ENCODE measurements at regions not wholly inside any gene's neighbourhood (a gene's known extent, or its start where the extent isn't known, plus 50 kb on each side); places are given as distances from the start of the nearest gene placed in this dataset.

DNA sequence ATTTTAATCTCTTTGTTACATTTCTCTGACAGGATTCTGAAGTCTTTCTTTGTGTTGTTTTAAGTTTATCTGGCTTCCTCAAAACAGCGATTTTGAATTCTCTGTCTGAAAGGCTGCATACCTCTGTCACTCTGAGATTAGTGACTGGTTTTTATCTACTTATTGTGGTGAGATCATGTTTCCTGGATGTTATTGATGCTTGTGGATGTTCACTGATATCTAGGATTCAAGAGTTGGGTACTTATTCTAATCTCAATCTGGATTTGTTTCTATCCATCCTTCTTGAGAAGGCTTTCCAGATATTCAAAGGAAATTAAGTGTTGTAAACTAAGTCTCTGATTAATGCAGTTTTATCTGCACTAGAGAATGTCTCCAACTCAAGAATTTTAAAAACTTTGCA, 1076.1 kb upstream of the ADGRB3 start:
- no peaks in the 10 kb centered on the region for H3K4me1 Mint-ChIP-seq (ENCODE audit: low read depth, unreplicated experiment)
- intact Hi-C loops (cut with micrococcal nuclease; ENCODE audit: unreplicated experiment): no loop called here
- CTCF ChIA-PET: no interaction called here
- H3K27me3 Mint-ChIP-seq (ENCODE audit: unreplicated experiment): no peaks in the 10 kb centered on the region
- peaks cover 14% of the 10 kb centered on the region for H3K9me3 Mint-ChIP-seq (ENCODE audit: low read depth, unreplicated experiment)
- no peaks in the 10 kb centered on the region for H3K36me3 Mint-ChIP-seq (ENCODE audit: insufficient read depth, unreplicated experiment)
- TF ChIP-seq, protein P1, sequence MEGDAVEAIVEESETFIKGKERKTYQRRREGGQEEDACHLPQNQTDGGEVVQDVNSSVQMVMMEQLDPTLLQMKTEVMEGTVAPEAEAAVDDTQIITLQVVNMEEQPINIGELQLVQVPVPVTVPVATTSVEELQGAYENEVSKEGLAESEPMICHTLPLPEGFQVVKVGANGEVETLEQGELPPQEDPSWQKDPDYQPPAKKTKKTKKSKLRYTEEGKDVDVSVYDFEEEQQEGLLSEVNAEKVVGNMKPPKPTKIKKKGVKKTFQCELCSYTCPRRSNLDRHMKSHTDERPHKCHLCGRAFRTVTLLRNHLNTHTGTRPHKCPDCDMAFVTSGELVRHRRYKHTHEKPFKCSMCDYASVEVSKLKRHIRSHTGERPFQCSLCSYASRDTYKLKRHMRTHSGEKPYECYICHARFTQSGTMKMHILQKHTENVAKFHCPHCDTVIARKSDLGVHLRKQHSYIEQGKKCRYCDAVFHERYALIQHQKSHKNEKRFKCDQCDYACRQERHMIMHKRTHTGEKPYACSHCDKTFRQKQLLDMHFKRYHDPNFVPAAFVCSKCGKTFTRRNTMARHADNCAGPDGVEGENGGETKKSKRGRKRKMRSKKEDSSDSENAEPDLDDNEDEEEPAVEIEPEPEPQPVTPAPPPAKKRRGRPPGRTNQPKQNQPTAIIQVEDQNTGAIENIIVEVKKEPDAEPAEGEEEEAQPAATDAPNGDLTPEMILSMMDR (IDR thresholded peaks at IDR 0.05; ENCODE audit: unreplicated experiment): no peak
- H3K4me3 Mint-ChIP-seq (ENCODE audit: low read depth, unreplicated experiment): no peak overlapping the region
- no peak for DNase-seq
- BruUV-seq (replicated peaks): no TSS peak
- H3K27ac Mint-ChIP-seq (ENCODE audit: unreplicated experiment): no peak overlapping the region

DNA sequence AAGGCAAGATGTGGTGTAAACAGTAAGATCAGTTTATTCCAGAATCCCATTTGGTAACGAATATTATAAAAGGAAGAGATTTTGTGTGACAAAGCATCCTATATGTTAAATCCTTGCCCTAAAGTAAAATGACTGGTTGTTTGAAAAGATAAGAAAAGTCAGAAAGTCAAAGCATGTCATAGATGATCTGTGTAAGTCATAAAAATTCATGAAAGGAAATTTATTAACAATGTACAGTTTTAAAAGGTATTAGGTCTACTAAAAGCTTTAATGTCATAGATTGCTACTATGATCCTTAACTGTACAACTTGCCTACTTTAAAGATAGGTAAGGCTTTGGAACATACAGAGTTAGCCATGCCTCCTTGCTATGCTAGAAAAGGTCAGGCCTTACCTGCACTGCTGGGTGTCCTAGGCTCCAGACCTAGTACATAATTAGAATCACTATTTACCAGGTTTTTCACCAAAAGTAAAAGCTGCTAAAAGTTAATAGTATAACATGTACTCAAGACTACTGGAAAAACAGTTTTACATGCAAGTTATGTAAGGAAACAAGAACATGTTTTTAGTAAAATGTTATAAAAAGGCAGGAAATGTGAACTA, 1090.1 kb upstream of the ADGRB3 start:
- intact Hi-C loops (cut with micrococcal nuclease; ENCODE audit: unreplicated experiment): no loop called here

DNA sequence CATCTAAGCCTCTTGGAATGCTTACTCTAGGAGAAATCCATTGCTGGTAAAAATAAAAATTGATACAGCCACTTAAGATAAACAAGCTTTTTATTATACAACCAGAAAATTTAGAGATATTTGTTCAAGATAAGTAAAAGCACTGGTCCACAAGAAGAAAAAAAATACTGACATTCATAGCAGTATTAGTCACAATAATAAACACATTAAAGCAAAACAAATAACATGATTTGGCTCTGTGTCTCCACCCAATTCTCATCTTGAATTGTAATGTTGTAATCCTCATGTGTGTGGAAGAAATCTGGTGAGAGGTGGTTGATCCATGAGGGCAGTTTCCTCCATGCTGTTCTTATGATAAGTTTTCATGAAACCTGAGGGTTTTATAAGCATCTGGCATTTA, 1093.5 kb upstream of the ADGRB3 start:
- no peaks in the 10 kb centered on the region for H3K27me3 Mint-ChIP-seq (ENCODE audit: unreplicated experiment)
- H3K4me1 Mint-ChIP-seq (ENCODE audit: low read depth, unreplicated experiment): no peaks in the 10 kb centered on the region
- no TSS peak for BruUV-seq (replicated peaks)
- no peak overlapping the region for H3K27ac Mint-ChIP-seq (ENCODE audit: unreplicated experiment)
- TF ChIP-seq, protein P1 (IDR thresholded peaks at IDR 0.05; ENCODE audit: unreplicated experiment): no peak
- CTCF ChIA-PET: no interaction called here
- no peak overlapping the region for H3K4me3 Mint-ChIP-seq (ENCODE audit: low read depth, unreplicated experiment)
- no peak for DNase-seq
- intact Hi-C loops (cut with micrococcal nuclease; ENCODE audit: unreplicated experiment): no loop called here
- H3K36me3 Mint-ChIP-seq (ENCODE audit: insufficient read depth, unreplicated experiment): no peaks in the 10 kb centered on the region
- peaks cover 13% of the 10 kb centered on the region for H3K9me3 Mint-ChIP-seq (ENCODE audit: low read depth, unreplicated experiment)

More for the DNA sequence above, 1090.1 kb upstream of the ADGRB3 start:
- TF ChIP-seq, protein P1 (IDR thresholded peaks at IDR 0.05; ENCODE audit: unreplicated experiment): no peak
- no peaks in the 10 kb centered on the region for H3K4me1 Mint-ChIP-seq (ENCODE audit: low read depth, unreplicated experiment)
- H3K36me3 Mint-ChIP-seq (ENCODE audit: insufficient read depth, unreplicated experiment): no peaks in the 10 kb centered on the region
- no TSS peak for BruUV-seq (replicated peaks)
- no peak for DNase-seq
- H3K9me3 Mint-ChIP-seq (ENCODE audit: low read depth, unreplicated experiment): peaks cover 17% of the 10 kb centered on the region
- CTCF ChIA-PET: no interaction called here
- H3K27me3 Mint-ChIP-seq (ENCODE audit: unreplicated experiment): no peaks in the 10 kb centered on the region
- H3K27ac Mint-ChIP-seq (ENCODE audit: unreplicated experiment): no peak overlapping the region
- H3K4me3 Mint-ChIP-seq (ENCODE audit: low read depth, unreplicated experiment): no peak overlapping the region

DNA sequence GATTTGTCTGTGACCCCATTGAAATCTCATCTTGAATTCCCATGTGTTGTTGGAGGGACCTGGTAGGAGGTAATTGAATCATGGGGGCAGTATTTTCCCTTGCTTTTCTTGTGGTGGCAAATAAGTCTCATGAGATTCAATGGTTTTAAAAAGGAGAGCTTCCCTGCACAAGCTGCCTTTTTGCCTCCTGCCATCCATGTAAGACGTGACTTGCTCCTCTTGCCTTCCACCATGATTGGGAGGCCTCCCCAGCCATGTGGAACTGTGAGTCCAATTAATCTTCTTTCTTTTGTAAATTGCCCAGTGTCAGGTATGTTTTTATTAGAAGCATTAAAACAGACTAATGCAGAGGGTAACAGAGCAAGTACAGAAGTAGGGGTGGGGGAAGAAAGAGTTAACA, 1097.0 kb upstream of the ADGRB3 start:
- no TSS peak for BruUV-seq (replicated peaks)
- Mint-ChIP-seq H3K4me1 (ENCODE audit: low read depth, unreplicated experiment) (no peaks in the 10 kb centered on the region), H3K27me3 (ENCODE audit: unreplicated experiment) (no peaks in the 10 kb centered on the region), H3K4me3 (ENCODE audit: low read depth, unreplicated experiment) (no peak overlapping the region), H3K27ac (ENCODE audit: unreplicated experiment) (no peak overlapping the region), H3K36me3 (ENCODE audit: insufficient read depth, unreplicated experiment) (no peaks in the 10 kb centered on the region), H3K9me3 (ENCODE audit: low read depth, unreplicated experiment) (peaks cover 14% of the 10 kb centered on the region)
- CTCF ChIA-PET: no interaction called here
- intact Hi-C loops (cut with micrococcal nuclease; ENCODE audit: unreplicated experiment): no loop called here
- DNase-seq: no peak
- TF ChIP-seq, protein P1 (IDR thresholded peaks at IDR 0.05; ENCODE audit: unreplicated experiment): no peak

Data from Calu3 (cell line).